Upper lobe of right lung (tissue), 1 donor: ENCODE measurements at regions not wholly inside any gene's neighbourhood (a gene's known extent, or its start where the extent isn't known, plus 50 kb on each side); places are given as distances from the start of the nearest gene placed in this dataset.

ENCODE experiments used
- ATAC-seq: fragments of 200-7000 bp; cut with Tn5 transposase; one replicate; pipeline ENCODE4 v1.9.1; 2020; ENCODE audit warnings: mild to moderate bottlenecking, moderate library complexity
- DNase-seq: peaks from one replicate; pipeline ENCODE4 v3.0.0-alpha.2; 2020
- H3K27ac ChIP-seq: fragments of 200-600 bp; one replicate; pipeline ENCODE4 v1.8.0; 2022
- H3K27me3 ChIP-seq: fragments of 200-600 bp; one replicate; pipeline ENCODE4 v1.8.0; 2022; ENCODE audit warnings: mild to moderate bottlenecking
- H3K36me3 ChIP-seq: fragments of 200-600 bp; one replicate; pipeline ENCODE4 v1.8.0; 2022
- H3K4me1 ChIP-seq: fragments of 200-600 bp; one replicate; pipeline ENCODE4 v1.8.0; 2022
- H3K4me3 ChIP-seq: fragments of 200-600 bp; one replicate; pipeline ENCODE4 v1.8.0; 2022; ENCODE audit warnings: mild to moderate bottlenecking
- H3K9me3 ChIP-seq: fragments of 200-600 bp; one replicate; pipeline ENCODE4 v1.8.0; 2022
- intact Hi-C: fragments of 100-400 bp; cut with DNase I; formaldehyde crosslinking; loops from one replicate; pipeline ENCODE4 v1.11.0; 2022
- TF ChIP-seq, protein P1 (sequence below): fragments of 200-600 bp; IDR thresholded peaks from one replicate; pipeline ENCODE4 v1.8.0; 2022; ENCODE audit warnings: antibody characterized with exemption
- donor health status: DM: no; HTN: yes; CAD: no; lungs with severe emphysema.

DNA sequence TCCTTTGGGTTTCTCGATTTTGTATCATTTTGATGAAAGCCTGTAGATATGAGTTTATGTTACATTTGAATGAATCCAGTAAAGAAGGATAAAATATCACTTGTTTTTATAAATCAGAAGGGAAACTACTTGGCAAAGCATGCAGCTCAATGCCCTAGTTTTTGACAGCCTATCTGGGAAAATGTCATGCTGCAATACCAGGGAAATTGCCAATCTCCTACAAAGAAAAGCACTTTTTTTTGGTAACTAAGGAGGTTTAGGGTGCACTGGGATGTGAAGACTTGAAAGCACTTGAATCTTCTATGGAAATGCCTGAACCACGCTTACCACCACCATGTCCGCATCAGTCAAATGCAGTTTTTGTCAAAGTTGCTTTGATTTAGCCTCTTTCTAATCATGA, 446.9 kb upstream of the LRRC7 start:
- H3K4me1 ChIP-seq, result no peaks in the 10 kb centered on the region
- DNase-seq (no peak), ATAC-seq (no peak)
- TF ChIP-seq, protein P1, sequence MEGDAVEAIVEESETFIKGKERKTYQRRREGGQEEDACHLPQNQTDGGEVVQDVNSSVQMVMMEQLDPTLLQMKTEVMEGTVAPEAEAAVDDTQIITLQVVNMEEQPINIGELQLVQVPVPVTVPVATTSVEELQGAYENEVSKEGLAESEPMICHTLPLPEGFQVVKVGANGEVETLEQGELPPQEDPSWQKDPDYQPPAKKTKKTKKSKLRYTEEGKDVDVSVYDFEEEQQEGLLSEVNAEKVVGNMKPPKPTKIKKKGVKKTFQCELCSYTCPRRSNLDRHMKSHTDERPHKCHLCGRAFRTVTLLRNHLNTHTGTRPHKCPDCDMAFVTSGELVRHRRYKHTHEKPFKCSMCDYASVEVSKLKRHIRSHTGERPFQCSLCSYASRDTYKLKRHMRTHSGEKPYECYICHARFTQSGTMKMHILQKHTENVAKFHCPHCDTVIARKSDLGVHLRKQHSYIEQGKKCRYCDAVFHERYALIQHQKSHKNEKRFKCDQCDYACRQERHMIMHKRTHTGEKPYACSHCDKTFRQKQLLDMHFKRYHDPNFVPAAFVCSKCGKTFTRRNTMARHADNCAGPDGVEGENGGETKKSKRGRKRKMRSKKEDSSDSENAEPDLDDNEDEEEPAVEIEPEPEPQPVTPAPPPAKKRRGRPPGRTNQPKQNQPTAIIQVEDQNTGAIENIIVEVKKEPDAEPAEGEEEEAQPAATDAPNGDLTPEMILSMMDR, result no peak
- no peaks in the 10 kb centered on the region for H3K36me3 ChIP-seq
- no peaks in the 10 kb centered on the region for H3K27me3 ChIP-seq
- intact Hi-C loops, result no loop called here
- no peak overlapping the region for H3K4me3 ChIP-seq
- no peak overlapping the region for H3K27ac ChIP-seq
- no peaks in the 10 kb centered on the region for H3K9me3 ChIP-seq

DNA sequence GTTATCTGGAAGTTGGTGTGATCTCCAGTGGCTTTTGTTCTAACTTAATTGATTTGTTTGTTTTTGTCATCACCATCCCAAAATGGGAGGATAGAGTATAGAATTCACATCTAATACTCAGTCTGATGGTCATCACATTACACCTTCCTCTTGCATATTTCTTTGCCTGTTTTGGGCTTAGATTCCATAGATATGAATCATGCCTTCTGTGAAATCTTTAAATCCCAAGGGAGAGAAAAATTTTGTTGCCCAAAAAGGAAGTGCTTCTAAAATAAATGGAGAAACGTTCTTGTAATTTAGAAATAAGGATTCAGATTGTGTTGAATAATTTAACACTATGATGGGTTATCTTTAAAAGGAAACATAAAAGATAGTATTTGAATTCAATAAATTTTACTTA, 446.0 kb upstream of the LRRC7 start:
- Histone ChIP-seq H3K4me1 (no peaks in the 10 kb centered on the region), H3K4me3 (no peak overlapping the region), H3K36me3 (no peaks in the 10 kb centered on the region), H3K27ac (no peak overlapping the region), H3K9me3 (no peaks in the 10 kb centered on the region), H3K27me3 (no peaks in the 10 kb centered on the region)
- TF ChIP-seq, protein P1, result no peak
- ATAC-seq (no peak), DNase-seq (no peak)
- intact Hi-C loops, result no loop called here

DNA sequence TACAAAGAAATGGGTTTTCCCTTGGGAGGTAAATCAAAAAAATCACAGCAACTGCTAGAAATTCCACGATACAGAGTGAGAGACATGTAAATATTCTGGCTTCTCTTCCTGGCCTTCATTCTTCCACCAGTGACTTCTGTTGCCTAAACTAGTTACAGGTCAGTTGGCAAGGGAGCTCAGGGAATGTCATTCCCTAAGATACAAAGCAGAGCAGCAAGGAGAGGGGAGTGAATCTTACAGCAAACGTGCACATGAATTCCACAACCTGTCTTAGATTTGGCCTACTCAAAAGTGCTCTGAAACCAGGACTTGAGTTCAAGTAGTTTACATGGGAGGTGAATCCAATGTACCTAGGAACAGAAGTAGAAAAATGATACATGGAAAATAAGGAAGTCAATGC, 445.3 kb upstream of the LRRC7 start:
- TF ChIP-seq, protein P1, result no peak
- Histone ChIP-seq H3K4me1 (no peaks in the 10 kb centered on the region), H3K36me3 (no peaks in the 10 kb centered on the region), H3K4me3 (no peak overlapping the region), H3K9me3 (no peaks in the 10 kb centered on the region), H3K27me3 (no peaks in the 10 kb centered on the region), H3K27ac (no peak overlapping the region)
- DNase-seq, result no peak
- ATAC-seq, result no peak
- intact Hi-C loops, result no loop called here

DNA sequence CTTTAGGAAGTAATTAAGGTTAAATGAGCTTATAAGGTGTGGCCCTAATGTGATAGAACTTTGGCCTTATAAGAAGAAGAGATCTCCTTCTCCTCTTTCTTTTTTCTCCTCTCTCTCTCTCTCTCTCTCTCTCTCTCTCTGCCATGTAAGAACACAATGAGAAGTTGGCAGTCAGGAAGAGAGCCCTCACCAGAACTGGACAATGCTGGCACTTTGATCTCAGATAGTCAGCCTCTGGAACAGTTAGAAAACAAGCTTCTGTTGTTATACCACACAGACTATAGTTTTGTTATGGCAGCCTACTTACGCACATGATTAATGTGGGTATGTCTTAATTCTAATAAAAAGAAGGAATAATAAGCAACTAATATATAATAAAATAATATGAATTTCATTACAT, 444.2 kb upstream of the LRRC7 start:
- intact Hi-C loops, result no loop called here
- H3K9me3 ChIP-seq, result no peaks in the 10 kb centered on the region
- TF ChIP-seq, protein P1, result no peak
- ATAC-seq (no peak), DNase-seq (no peak)
- H3K4me3 ChIP-seq, result no peak overlapping the region
- no peak overlapping the region for H3K27ac ChIP-seq
- no peaks in the 10 kb centered on the region for H3K4me1 ChIP-seq
- no peaks in the 10 kb centered on the region for H3K36me3 ChIP-seq
- no peaks in the 10 kb centered on the region for H3K27me3 ChIP-seq

DNA sequence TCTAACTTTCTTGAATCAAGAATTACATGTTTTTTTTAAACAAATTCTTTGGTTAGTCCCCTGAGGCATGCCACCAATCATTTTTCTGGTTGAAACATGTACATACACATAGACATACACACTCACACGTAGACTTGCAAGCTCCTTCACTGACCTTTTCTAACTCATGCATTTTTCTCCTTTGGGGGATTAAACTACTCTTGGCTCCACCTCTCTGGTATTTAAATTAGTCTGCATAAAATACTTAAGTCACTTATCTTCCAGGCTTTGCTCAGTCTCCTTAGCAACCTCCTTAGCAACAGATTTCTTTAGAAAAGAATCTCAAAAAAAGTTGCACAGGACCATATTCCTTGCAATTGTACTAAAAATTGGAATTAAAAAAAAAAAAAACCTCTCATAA, 440.9 kb upstream of the LRRC7 start:
- no peaks in the 10 kb centered on the region for H3K9me3 ChIP-seq
- DNase-seq (no peak), ATAC-seq (no peak)
- H3K4me3 ChIP-seq, result no peak overlapping the region
- no peaks in the 10 kb centered on the region for H3K4me1 ChIP-seq
- intact Hi-C loops, result no loop called here
- no peaks in the 10 kb centered on the region for H3K27me3 ChIP-seq
- TF ChIP-seq, protein P1, result no peak
- H3K27ac ChIP-seq, result no peak overlapping the region
- no peaks in the 10 kb centered on the region for H3K36me3 ChIP-seq

DNA sequence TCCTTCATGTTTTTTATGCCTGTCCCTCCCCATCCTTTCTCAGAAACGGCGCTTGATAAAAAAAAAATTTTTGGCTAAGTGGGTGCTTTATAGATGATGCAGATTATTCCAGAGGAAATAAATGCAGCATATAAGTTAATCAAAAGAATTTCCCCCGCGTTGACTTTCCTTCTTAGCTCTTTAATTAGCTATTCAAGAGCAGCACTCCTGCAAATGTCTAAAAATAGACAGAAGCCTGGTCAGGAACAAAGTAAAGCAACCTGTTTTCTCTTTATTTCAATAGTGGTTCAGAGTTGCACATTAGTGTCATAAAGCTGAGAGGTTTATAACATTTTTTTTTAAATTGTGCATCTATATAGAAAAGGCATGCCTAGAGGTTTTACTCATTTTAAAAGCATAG, 439.5 kb upstream of the LRRC7 start:
- H3K27me3 ChIP-seq, result no peaks in the 10 kb centered on the region
- H3K9me3 ChIP-seq, result no peaks in the 10 kb centered on the region
- no peak for DNase-seq
- H3K4me3 ChIP-seq, result no peak overlapping the region
- TF ChIP-seq, protein P1, result no peak
- H3K4me1 ChIP-seq, result no peaks in the 10 kb centered on the region
- H3K36me3 ChIP-seq, result no peaks in the 10 kb centered on the region
- no peak overlapping the region for H3K27ac ChIP-seq
- no peak for ATAC-seq
- intact Hi-C loops, result no loop called here
